Transverse colon (tissue), 4 donors: ENCODE measurements at regions not wholly inside any gene's neighbourhood (a gene's known extent, or its start where the extent isn't known, plus 50 kb on each side); places are given as distances from the start of the nearest gene placed in this dataset.

Source experiments
- DNase-seq: peaks from one replicate; pipeline ENCODE4 v3.0.0-alpha.2; 2019
- H3K27ac ChIP-seq, 4 donors: fragments of 200-600 bp; sonication (generic); 2 replicates each; pipeline ENCODE4 v1.5.1; 2016 to 2018; ENCODE audit warnings: inconsistent platforms in 4 of 4
- H3K27me3 ChIP-seq: fragments of 200-600 bp; sonication (generic); 2 replicates; pipeline ENCODE4 v1.5.1; 2017; ENCODE audit warnings: inconsistent platforms
- H3K36me3 ChIP-seq, 4 donors: fragments of 200-600 bp; sonication (generic); 2 replicates each; pipeline ENCODE4 v1.5.1; 2017 to 2019; ENCODE audit warnings: inconsistent platforms in 4 of 4
- H3K4me1 ChIP-seq, 4 donors: fragments of 200-600 bp; sonication (generic); 2 replicates each; pipeline ENCODE4 v1.5.1; 2017 to 2020; ENCODE audit warnings: inconsistent platforms in 4 of 4
- H3K4me3 ChIP-seq, 4 donors: fragments of 200-600 bp; sonication (generic); 1 replicate in 1 of 4; 2 replicates in 3 of 4; pipeline versions ENCODE4 v1.5.1 to v1.6.1; 2017 to 2019; ENCODE audit warnings: inconsistent platforms in 4 of 4
- H3K9me3 ChIP-seq, 2 donors: fragments of 200-600 bp; sonication (generic); 2 replicates each; pipeline ENCODE4 v1.5.1; 2017 to 2019; ENCODE audit warnings: inconsistent platforms in 2 of 2
- CTCF ChIP-seq, 5 experiments: fragments of 200-600 bp in 3 of 5; fragments of 450-650 bp in 2 of 5; sonication (generic) in 3 of 5; IDR thresholded peaks; 1 replicate in 2 of 5; 2 replicates in 3 of 5; pipeline ENCODE4 v1.5.1; 2016 to 2017; ENCODE audit warnings: antibody characterized with exemption in 5 of 5, inconsistent platforms in 3 of 5, mild to moderate bottlenecking in 2 of 5, moderate library complexity in 1 of 5
- EP300 ChIP-seq: sonication (generic); formaldehyde crosslinking; IDR thresholded peaks from one replicate; pipeline ENCODE4 v1.6.1; 2017; ENCODE audit warnings: antibody characterized with exemption, low read depth
- POLR2A ChIP-seq: fragments of 450-650 bp; IDR thresholded peaks from one replicate; pipeline ENCODE4 v1.6.1; 2016; ENCODE audit warnings: antibody characterized with exemption, mild to moderate bottlenecking, moderate library complexity
- POLR2AphosphoS5 ChIP-seq, 3 donors: sonication (generic); formaldehyde crosslinking; IDR thresholded peaks; one replicate each; pipeline ENCODE4 v1.6.1; 2016; ENCODE audit warnings: antibody characterized with exemption in 3 of 3
- WGBS, 2 donors: methylation state at CpG; one replicate each; pipeline ENCODE4 v1.1.5; 2018; ENCODE audit warnings: low coverage in 1 of 2; 5-methylcytosine and 5-hydroxymethylcytosine counted together
- in situ Hi-C, 4 donors: fragments of 200-750 bp; cut with MboI; loops; one replicate each; pipeline versions ENCODE4 v1.15.0 to v1.15.1; 2017; ENCODE audit warnings: low sequenced_read_pairs in 3 of 4, low pct_ligation_motif_present in 1 of 4, low pct_unique_long_range_greater_than_20kb in 1 of 4
- intact Hi-C: fragments of 100-400 bp; cut with DNase I; formaldehyde crosslinking; loops from one replicate; pipeline ENCODE4 v1.15.1; 2023; ENCODE audit warnings: low total_unique reads

- Histone ChIP-seq H3K9me3 (no peaks in the 10 kb centered on the region), H3K27me3 (peaks cover 4% of the 10 kb centered on the region), H3K36me3 (no peaks in the 10 kb centered on the region), H3K27ac (no peak overlapping the region), H3K4me3 (no peak overlapping the region), H3K4me1 (no peaks in the 10 kb centered on the region)
- in situ Hi-C loops (no loop called here), intact Hi-C loops (no loop called here)
- WGBS, 2 donors = 65 to 67% methylated on average over 6 of the region's 6 CpGs
- TF ChIP-seq EP300 (no peak), POLR2AphosphoS5 (IDR thresholded peaks at IDR 0.05) (no peak), POLR2A (no peak)
- no peak for DNase-seq
Observed at GRCh38 chr10:9274206-9274755, 1219.8 kb downstream of the GATA3 start.

DNA sequence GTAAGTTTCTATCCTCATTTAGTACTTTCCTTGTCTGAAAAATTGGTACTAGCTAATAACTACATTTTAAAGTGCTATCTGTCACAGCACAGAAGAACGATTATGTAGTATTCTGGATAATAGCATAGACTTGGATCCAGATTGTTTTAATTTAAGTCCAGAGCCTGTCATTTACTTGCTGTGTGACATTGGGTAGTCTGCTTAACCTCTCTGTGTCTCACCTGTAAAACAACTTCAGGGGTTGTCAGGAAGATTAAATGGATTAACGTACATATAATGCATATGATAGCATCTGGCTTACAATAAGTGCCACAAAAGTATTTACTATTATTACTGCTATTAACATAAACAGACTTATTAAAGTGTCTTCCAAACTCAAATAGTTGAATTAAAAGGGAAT is 1221.4 kb downstream of the GATA3 start:
- 52% methylated on average over 2 of the region's 2 CpGs; no CpG with 5 or more reads in 1 of the 2 donors for WGBS, 2 donors
- H3K9me3 ChIP-seq = no peaks in the 10 kb centered on the region
- intact Hi-C loops (no loop called here), in situ Hi-C loops (no loop called here)
- TF ChIP-seq CTCF (IDR thresholded peaks at IDR 0.05) (no peak), POLR2A (no peak), POLR2AphosphoS5 (IDR thresholded peaks at IDR 0.05) (no peak), EP300 (no peak)
- H3K27ac ChIP-seq = no peak overlapping the region
- no peak for DNase-seq
- no peak overlapping the region for H3K4me3 ChIP-seq
- H3K27me3 ChIP-seq = no peaks in the 10 kb centered on the region
- H3K36me3 ChIP-seq = no peaks in the 10 kb centered on the region
- no peaks in the 10 kb centered on the region for H3K4me1 ChIP-seq

- no peaks in the 10 kb centered on the region for H3K4me1 ChIP-seq
- H3K4me3 ChIP-seq = no peak overlapping the region
- DNase-seq = no peak
- WGBS, 2 donors = 66 to 78% methylated on average over 2 to 7 of the region's 7 CpGs
- H3K27me3 ChIP-seq = no peaks in the 10 kb centered on the region
- in situ Hi-C loops (no loop called here), intact Hi-C loops (no loop called here)
- H3K27ac ChIP-seq = no peak overlapping the region
- no peaks in the 10 kb centered on the region for H3K9me3 ChIP-seq
- no peaks in the 10 kb centered on the region for H3K36me3 ChIP-seq
- TF ChIP-seq POLR2A (no peak), POLR2AphosphoS5 (IDR thresholded peaks at IDR 0.05) (no peak), CTCF (IDR thresholded peaks at IDR 0.05) (no peak), EP300 (no peak)
Observed at GRCh38 chr10:9285690-9286089, 1231.2 kb downstream of the GATA3 start.

GRCh38 chr10:9289811-9290210 is 1235.3 kb downstream of the GATA3 start:
- in situ Hi-C loops = no loop called here

More at GRCh38 chr10:9289811-9290210, 1235.3 kb downstream of the GATA3 start:
- no peak overlapping the region for H3K27ac ChIP-seq
- no peaks in the 10 kb centered on the region for H3K36me3 ChIP-seq
- H3K9me3 ChIP-seq = no peaks in the 10 kb centered on the region
- TF ChIP-seq EP300 (no peak), CTCF (IDR thresholded peaks at IDR 0.05) (no peak), POLR2AphosphoS5 (IDR thresholded peaks at IDR 0.05) (no peak), POLR2A (no peak)
- 83 to 100% methylated on average over 1 of the region's 1 CpG for WGBS, 2 donors
- H3K27me3 ChIP-seq = no peaks in the 10 kb centered on the region
- no peak for DNase-seq
- no peaks in the 10 kb centered on the region for H3K4me1 ChIP-seq
- intact Hi-C loops = no loop called here
- H3K4me3 ChIP-seq = no peak overlapping the region
